RCC 7860 (cell line): ENCODE measurements at regions not wholly inside any gene's neighbourhood (a gene's known extent, or its start where the extent isn't known, plus 50 kb on each side); places are given as distances from the start of the nearest gene placed in this dataset.

Experiments
- DNase-seq: peaks from one replicate; pipeline ENCODE4 v3.0.0-alpha.2; 2015; ENCODE audit warnings: low spot score
- FAIRE-seq: peaks from 2 replicates; lab custom pipeline; 2012; peaks lifted over from hg19 to GRCh38; lab: Jason Lieb, UNC

DNA sequence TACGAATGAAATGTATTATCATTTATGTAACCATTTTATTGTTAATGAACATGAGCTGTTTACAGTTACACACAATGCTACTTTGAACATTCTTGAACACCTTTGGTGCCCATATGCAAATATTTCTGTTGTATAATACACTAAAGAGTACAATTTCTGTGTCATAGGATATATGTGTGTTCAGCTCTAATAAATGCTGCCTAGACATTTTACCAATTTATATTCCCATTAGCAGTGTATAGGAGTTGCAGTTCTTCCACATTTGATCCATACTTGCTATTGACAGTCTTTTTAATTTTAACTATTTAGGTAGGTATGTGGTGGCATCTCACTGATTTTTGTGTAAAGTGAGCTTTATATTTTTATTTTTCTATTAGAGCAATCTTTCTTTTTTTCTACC, 331.8 kb downstream of the ZIC1 start:
- DNase-seq (no peak), FAIRE-seq (no peak)

DNA sequence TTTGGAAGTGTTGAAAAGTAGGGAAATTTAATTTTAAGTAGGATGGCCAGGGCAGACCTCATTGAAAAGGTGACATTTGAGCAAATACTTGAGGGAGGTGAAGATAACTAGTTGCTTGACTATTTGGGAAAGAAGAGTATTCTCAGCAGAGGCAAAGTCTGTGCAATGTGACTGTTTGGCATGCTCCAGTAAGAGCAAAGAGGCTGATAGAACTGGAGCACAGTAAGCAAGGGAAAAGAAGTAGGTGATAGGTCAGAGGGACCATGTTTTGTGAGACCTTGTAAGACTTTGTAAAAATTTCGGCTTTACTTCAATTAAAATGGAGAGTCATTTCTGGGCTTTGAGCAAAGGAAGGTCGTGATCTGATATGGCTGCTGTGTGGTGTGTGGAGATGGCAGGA, 335.8 kb downstream of the ZIC1 start:
- FAIRE-seq (no peak), DNase-seq (no peak)

DNA sequence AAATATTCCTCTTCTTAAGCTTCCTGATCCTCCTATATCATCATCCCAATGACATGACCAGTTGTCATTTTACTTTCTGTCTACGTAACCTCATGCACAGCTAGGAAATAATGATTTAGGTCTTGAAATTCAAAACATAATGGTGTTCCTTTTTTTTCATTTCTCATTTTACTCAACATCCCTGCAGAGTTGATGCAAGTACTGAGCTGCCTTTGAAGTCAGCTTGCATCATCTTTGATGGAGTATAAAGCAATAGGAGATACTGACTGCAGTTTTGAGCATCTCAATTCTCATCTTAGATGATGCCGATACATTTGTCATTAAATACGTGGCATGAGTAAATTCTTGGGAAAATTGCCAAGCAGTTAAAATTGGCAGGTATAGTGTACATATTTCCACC, 346.1 kb downstream of the ZIC1 start:
- DNase-seq (no peak), FAIRE-seq (no peak)

DNA sequence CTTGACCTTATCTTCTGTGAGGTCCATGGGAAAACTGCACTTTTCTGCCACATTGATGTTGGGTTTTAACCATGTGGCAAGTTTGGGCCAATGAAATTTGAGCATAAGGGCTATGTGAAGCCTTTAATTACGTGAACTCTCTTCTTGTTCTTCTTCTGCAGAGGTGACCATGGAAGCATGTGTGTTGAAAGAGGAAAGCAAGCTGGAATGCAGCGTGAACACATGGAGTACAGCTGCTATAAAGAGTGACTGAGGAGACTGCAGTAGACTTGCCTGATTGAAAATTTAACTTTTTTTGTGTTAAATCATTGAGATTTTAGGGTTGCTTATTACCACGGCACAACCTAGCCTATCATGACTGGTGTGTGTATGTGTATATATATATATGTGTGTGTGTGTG, 347.3 kb downstream of the ZIC1 start:
- DNase-seq = no peak
- FAIRE-seq = no peak

DNA sequence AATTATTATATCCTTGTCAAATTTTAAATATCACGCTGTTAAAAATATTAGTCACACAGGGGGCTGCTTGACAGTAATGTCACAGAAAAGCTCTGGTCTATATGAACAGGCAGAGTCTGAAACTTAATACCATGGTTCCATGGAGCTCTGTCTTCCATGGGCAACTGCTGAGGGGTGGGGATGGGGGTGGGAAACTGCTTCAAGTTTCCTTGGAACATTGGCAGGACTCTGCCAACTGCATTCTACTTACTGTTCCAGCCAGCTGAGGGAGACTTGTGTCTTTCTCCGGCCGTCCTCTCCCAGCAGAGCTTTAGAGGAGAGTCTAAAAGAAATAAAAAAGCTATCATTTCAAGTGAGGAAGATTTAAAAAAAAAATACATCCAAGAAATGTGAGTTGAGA, 348.7 kb downstream of the ZIC1 start:
- no peak for FAIRE-seq
- no peak for DNase-seq

DNA sequence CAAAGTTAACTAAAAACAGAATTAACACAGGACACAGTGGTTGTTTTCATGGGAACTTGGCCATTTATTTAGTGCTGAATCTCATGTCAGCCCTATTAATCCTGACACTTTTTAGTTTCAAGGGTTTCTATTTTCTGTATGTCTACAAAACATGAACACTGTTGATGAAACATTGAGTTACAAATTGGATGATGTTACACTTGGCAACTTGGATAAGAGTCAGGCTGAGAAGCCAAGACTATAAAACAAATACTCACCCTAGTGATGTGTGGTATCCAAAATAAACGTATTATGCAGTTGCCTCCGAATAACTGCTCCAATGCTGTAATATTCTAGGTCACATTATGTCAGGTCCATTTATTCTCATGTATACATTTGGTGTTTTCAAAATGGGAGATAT, 349.6 kb downstream of the ZIC1 start:
- FAIRE-seq (no peak), DNase-seq (no peak)

DNA sequence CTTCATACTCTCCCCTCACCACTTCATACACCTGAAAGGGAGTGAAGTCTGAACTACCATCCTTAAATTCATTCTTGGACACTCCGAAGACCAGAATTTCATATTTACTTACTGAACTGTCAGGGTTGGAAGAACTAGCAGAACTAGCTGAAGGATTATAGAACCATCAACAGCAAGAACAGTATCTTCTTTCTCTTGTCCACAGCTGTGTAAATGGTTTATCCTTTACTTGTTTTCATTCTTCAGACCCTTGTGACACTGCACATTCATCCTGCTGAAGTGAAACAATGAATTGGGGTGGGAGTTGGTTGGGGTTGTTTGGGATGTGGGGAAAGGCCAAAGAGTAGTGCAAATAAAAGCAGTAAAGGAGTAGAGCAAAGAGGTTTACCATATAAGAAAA, 350.9 kb downstream of the ZIC1 start:
- DNase-seq = no peak
- no peak for FAIRE-seq

DNA sequence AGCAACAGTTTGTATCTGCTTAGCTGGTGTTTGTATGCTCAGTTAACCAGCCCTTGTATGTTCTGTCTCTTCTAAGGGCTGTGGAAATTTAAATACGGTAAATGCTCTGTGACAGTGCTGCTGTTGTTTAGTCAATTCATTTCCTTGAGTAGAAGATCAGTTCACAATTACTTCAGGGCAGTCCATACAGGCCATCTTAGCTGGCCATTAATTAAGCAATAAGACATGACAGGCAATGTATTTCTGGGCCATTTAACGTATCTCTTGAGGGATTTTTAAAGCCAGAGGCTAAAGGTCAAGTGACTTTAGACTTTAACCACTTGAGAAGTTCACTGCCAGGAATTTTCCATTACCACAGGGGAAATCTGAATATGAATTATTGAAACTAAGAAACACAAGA, 351.8 kb downstream of the ZIC1 start:
- no peak for FAIRE-seq
- DNase-seq = no peak

DNA sequence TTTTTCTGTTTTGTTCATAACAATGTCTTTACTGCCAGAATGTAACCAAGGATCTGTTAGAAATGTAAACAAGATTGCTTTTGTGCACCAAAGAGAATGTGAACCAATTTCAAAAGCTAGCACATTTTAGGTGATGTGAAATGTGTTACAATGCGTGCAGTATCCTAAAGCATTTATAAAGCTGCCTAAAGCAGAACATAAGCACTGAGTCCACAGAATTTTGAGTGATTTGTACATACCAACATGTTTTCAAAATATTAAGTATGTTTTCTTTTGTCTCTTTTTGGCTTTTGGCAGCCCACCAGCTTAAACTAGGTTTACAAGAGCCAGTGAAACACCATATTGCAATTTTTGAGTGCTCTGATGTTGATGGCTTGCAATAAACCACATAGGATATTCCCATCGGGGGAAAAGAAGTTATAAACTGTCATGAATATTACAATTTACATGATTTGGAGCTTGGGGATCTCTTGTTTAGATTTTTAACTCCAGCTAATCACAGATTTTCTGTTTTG, 364.0 kb downstream of the ZIC1 start:
- DNase-seq (no peak), FAIRE-seq (no peak)

DNA sequence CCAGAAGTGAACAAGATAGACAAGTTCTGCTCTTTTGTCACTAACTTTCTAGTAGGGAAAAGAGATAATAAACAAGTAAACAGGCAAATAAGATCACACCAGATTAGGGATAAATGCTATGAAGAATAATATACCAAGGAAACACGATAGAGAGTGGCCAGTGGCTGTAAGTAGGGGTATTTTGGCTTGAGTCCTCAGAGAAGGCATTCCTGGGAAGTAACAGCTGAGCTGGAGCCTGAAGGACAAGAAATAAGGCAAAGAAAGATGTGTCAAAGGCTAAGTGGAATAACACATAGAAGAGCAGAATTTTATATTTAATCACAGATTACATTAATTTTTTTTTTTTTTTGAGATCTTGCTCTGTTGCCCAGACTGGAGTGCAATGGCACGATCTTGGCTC, 366.2 kb downstream of the ZIC1 start:
- FAIRE-seq = no peak
- DNase-seq = no peak

DNA sequence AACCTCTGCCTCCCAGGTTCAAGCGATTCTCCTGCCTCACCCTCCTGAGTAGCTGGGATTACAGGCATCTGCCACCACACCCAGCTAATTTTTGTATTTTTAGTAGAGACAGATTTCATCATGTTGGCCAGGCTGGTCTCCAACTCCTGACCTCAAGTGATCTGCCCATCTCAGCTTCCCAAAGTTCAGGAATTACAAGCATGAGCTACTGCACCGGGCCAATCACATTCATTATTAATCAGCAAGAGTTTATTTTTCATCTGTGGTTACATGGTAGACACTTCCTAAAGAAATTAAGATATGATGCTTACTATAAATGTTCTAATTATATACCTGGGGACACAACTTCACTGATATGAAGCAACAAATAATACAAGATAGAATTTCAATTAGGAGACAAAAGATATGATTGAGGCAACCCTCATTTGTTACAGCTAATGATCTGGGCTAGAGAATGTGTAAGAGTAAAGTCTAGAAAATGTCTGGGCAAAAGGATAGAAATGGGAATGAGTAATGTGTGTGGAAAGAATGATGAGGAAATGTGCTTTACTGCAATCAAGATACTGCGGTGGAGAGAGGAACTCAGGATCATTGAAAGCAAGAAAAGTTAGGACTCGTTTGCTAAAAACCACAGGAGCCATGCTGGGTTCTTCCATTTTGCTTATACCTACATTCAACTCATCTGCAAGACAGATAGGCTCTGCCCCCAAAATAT, 366.8 kb downstream of the ZIC1 start:
- no peak for FAIRE-seq
- no peak for DNase-seq

DNA sequence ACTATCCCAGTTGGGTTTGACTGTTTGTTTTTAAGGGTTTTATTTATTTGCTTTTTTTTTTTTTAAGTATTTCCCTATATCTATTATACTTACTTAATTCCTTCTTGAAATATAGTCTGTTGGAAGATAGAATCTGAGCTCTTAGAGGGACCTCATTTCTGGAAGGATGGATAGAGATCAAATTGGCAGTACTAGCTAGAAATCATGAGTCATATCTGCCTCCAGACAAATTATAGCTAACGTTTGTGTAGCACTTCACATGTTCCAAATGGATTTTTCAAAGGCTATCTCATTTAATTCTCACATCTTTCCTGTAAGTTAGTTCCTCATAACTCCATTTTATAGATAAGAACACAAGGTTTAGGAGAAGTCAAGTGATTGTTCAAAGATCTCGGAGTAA, 384.7 kb downstream of the ZIC1 start:
- no peak for DNase-seq
- no peak for FAIRE-seq

DNA sequence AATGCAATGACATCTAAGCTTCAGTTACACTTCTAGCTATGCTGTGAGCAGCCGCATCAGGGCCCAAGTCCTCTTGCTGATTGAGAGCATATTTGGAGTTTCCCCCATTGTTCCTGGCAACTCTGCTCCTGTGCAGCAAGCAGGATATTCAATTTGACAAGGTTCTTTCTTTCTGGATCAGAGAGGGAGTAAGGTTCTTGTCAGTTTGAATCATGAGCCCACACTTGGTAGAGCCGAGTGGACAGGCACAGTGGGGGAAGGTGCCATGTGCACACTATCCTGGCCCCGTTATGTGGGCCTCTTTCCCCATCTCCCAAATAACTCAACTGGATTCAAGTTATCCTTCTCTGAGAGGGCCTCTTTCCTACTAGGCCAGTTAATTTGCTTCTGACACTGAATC, 385.4 kb downstream of the ZIC1 start:
- DNase-seq (no peak), FAIRE-seq (no peak)

DNA sequence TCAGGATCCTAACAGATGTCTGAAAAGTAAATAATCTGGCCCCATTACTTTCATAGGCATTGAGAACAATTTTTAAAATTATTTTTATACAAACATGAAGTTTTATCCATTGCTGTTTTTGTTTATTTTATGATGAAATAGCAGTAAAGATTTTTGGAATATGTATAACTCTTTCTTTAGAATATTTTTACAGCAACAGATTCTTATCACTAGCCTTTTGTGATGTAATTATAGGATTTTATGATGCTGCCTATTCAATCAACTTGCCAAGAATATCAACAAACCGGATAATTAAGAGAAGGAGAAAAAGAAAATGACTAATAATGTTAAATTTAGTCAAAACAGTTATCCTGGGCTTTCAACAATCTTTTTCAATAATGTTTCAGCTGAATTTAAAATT, 386.3 kb downstream of the ZIC1 start:
- DNase-seq (no peak), FAIRE-seq (no peak)

DNA sequence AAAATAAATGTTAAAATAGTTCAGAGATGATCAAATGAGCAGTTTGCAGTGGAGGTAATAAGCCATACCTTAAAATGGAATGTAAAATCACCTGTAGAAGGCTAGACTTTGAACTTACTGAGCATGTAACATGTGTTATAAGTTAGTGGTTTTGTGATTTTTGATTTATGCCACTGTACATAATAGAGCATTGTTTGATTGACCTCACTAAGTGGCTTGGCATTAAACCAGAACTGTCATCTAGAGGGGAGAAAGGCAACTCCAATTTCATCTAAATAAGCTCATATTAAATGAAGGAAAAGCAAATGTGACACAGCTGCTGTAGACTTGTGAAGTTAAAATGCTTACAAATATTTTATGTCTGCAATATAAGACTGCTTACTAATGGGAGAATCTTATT, 387.9 kb downstream of the ZIC1 start:
- FAIRE-seq (no peak), DNase-seq (no peak)

DNA sequence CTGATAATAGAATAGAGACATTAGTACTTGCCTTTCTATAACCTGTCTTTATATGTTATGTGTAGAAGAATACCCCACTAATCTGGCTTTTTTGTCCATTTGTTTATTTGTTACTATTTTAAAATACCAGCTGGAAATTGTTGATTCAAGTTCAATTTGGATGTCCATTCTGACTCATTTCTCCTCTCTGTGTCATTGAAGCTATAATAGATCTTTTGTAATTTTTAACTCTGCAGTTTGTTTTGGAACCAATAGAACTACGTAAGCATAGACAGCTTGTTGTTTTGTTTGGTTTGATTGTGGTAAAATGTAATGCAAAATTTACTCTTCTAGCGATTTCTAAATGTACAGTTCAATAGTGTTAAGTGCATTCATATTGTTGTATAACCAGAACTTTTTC, 390.4 kb downstream of the ZIC1 start:
- no peak for FAIRE-seq
- no peak for DNase-seq

DNA sequence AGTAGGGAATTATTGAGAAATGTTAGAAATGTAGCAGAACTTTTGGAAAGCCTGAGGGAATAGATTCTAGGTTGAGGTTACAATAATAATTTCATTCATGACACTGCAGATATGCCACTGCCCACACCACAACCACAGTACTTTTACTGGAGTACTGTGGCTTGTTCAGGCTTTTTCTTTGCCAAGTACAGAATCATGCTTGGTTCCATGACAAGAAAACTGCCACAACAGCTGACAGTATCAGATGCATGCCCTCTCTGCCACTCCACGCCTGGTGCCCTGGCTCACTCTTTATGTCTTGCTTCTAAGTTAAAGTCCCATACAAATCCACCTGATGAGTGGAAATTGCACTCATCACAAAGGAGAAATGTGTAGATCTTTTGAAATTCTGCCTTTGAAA, 398.6 kb downstream of the ZIC1 start:
- DNase-seq (no peak), FAIRE-seq (no peak)

DNA sequence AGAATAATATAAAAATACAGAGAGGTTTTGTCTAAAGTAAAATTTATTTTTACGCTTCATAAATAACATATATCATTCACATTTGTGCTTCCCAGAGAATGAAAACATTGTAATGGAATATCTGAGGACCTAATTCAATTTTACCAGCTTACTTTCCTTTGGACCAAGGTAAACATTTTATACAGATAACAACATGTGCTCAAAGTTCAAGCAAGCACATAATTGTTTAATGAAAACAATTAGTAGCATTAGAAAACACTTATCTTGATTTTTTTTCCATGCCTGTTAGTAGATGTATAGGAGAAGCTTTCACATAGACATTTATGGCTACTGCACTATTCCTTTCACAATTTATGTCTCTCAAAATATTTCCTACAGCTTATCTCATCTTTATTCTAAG, 400.0 kb downstream of the ZIC1 start:
- FAIRE-seq = no peak

DNA sequence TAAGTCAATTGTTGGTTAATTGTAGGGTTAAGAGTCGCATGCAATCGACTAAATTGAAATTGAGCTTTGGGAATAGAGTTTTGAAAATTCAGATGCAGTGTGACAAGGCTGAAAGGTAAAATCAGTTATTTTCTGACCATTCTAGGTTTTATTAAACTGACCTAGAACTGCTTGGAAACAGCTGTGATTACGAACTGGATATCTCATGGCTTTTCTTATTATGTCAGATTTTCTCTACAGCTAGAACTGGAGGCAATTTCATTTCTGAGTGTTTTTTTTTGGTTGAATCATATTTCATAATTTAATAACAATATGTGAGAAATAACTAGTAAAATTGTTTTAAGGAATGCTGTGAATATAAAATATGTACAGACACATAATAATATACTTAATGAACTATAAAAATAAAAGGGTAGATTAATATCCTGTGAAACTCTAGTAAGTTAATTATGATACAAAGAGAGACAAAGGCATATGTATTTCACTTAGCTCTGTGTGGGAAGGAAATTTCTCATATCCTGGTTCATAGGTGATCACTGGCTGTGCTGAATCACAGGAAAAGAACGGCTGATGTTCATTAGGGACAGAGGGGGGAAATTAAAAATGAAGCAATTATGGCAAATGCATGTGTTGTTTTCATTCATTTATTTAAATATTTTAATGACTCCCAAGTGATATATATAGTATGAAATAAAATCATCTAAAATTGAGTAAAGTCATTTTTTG, 403.2 kb downstream of the ZIC1 start:
- FAIRE-seq (no peak), DNase-seq (no peak)

More for the DNA sequence above, 400.0 kb downstream of the ZIC1 start:
- no peak for DNase-seq

DNA sequence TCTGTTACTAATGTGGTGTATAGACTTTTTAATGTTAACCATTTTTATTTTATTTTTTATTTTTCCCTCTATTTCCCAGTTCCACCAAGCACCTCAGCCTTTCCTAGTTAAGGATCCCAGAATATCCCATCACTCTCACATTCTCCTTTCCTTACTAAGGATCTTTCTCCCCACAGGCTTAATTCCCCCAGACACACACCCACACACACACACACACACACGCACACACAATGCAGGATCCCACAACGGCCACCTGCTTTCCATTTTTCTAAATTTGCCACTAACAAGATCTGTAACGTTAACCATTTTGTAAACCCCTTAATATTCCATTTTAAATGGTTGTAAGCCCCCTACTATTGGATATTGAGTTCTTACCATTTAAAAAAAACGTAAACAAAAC, 404.1 kb downstream of the ZIC1 start:
- FAIRE-seq (no peak), DNase-seq (no peak)

DNA sequence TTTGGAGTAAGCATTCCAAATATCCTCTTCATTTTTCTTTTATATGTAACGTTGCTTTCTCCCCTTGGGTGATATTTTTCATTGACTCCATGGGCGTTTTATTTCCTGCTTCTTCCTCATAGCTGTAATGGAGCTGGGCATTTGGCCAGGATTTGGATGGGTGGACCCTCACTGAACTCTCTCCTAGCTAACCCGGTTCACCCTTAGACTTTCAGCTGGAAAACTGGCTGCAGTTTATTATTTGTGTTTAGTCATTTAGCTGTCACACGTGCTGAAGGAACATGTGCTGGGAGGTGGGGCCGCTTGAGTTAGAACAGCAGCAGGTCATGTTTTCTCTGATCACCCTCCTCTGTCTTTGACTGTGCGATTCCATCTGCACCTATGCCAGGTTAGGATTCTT, 407.6 kb downstream of the ZIC1 start:
- DNase-seq = no peak

DNA sequence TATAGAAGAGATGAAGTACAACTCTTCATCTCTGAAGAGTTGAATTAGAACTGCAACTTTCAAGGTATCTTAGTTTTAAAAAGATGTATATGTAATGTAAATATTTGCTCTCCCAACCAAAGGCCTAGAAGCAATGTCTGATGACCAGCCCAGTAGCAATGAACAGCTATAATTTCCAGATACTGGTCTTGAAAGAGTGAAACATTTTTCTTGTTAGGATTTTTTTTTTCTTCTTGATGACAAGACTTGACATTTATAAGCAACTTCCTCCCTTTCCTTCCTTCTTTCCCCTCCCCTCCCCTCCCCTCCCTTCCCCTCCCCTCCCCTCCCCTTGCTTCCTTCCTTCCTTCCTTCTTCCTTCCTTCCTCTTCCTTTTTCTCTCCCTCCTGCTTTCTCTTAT, 423.4 kb downstream of the ZIC1 start:
- no peak for DNase-seq
- no peak for FAIRE-seq

More for the DNA sequence above, 407.6 kb downstream of the ZIC1 start:
- FAIRE-seq = no peak

DNA sequence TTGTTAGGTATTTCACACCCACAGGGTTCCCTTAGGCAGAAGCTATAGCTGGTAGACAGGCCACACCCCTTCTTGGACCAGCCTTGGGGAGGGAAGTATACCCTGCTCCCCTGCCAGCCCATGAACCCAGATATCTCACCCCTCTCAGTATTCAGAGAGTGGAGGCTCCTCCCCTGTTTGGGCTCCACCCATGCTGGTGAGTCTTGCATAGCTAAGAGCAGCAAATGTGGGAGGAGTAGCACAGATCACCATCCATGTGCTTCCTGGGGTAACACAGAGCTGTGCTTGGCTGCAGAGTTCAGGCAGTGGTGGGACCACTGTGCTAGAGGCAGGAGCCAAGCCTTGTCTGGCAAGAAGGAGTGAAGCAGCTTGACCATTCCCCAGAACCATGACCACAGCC, 427.2 kb downstream of the ZIC1 start:
- DNase-seq (no peak), FAIRE-seq (no peak)
